HG03280 (cell line): ENCODE measurements at regions not wholly inside any gene's neighbourhood (a gene's known extent, or its start where the extent isn't known, plus 50 kb on each side); places are given as distances from the start of the nearest gene placed in this dataset.

Source experiments
- ATAC-seq: cut with Tn5 transposase; IDR thresholded peaks from one replicate; pipeline ENCODE4 v1.9.1; 2021; ENCODE audit warnings: mild to moderate bottlenecking, moderate library complexity; ENCODE audit not compliant: unreplicated experiment

DNA sequence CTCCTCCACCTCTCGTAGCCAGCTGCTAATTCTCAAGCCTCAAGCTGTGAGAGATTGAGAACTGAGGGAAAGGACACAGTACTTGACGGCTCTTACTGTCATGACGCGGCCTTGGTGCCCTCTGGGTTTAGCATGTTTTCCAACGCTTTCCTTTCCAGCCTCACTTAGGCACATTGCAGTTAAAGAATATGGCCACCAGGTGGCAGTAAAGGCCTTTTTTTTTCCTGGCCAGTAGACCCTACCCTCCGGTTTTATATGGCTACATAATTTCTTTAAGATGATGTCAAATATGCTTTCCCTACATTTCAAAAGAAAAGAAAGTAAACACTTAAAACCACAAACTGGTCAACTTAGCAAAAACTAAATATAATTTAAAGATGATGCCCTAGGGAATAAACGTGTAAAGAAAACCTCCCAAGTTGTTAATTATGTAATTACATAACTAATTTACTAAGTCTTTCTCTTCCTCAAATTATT, 56.8 kb upstream of the PRDX6 start:
- ATAC-seq = no peak

DNA sequence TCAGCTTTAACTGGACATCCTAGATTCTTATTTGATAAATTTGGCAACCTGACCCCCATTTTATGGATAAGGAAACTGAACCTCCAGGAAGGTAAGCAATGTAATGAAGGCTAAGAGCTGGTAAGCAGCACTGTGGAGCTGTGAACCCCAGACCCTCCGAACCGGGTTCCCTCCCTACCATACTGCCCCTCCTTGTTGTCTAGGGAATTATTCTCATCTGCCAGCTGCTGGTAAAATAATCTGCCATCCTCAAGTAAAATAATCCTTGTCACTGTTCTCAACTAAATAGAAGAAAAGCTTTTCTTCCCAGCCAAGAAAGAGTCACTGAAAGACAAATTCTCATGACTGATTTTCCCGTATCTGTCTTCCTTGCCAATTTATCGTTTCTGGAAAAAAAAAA, 55.8 kb upstream of the PRDX6 start:
- no peak for ATAC-seq

DNA sequence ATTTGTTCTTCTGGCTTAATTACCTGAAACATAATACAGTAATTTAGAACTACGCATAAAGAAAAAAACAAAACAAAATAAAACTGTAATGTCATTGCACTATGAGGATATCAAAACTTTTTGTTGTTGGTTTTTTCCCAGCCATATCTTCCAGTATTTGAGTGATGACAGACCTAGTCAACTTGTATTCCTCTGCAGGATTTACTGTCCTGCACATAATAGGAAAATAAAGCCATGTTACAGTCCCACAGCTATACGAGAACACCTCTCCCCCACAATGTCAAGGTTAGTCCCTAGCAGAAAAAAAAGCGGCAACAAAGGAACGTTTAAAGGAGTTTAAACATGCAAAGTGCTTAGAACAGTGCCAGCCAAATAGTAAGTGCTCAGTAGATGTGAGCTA, 55.3 kb upstream of the PRDX6 start:
- no peak for ATAC-seq

DNA sequence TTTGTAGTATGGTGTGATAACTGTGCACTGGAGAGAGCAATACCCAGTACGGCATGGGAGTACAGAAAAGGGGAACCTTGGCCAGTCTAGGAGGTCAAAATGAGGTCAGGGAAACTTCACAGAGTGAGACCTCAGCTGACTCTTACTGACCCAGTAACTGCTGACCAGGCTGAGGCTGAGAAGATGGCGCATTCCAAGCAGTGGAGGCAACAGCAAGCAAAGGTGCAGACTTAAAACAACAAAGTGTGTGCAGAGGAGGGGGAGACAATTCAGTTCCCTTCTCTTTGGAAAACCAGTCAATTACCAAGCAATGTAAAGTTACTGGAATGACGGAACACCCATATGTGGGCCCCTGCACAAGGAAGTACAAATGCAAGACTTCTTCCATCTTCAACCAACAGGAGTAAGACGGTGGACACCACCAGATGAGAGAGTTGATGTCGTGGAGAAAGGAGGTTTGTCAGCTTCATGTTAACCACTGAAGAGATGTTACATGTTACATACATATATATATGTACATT, 54.6 kb upstream of the PRDX6 start:
- ATAC-seq = no peak

DNA sequence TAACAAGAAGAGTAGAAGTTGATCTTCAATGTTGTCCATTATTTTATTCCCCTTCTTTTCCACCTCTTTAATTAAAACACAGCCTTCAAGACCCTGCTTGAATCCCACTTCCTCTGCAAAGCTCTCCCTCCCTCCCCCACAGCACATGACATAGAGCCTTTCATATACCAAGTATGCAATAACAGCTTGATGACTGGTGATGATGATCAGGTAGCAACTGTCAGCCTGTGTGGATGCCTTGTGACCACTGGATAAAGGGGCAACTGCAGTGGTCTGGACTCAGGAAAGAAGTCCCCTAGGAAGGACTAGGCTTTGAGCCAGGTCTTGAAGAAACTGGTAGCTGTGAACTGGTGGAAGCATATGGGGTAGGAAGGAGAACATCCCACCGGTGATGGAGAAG, 53.8 kb upstream of the PRDX6 start:
- ATAC-seq = no peak

DNA sequence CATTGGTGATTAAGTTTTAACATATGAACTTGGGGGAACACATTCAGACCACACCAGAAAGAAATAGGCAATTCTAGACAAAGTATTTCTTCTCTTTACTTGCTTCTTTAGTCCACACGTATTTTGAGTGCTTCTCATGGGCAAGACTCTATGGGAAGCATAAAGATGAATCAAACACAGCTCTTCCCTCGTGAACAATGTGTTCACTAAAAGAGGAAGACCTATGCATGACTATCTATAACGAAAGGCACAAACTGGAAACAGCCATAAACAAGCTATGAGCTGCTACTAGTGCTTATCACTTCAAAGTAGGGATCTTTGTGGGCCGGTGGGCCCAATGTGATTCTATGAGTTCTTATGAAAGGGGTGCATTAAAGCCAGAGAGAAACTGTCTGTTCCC, 53.0 kb upstream of the PRDX6 start:
- ATAC-seq = no peak

DNA sequence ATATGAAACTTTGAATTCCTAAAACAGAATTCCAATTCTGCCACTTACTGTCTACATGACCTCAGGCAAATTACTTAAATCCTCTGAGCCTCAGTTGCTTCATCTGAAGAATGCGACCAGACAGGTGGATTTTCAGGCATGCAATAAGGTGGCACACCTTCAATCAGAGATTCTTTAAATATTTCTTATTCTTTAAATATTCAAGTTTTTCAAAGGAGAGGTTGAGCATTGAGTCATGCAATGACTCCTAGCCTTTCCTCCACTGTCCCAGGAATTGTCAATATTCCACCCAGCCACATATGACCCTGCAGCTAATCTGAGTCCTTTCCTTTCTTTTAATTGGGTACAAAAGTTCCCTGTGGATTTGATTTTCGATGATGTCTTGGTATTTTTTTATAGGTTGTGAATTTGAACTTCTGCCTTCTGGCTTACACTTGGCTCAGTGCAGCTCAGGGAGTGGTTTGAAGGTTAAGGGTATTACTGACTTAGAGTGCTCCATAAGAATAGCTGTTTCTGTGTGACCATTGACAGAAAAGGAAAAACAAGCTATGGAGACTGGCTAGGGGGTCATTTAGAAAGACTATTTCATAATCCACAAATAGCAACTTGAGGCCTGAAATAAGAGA, 52.2 kb upstream of the PRDX6 start:
- ATAC-seq = no peak

DNA sequence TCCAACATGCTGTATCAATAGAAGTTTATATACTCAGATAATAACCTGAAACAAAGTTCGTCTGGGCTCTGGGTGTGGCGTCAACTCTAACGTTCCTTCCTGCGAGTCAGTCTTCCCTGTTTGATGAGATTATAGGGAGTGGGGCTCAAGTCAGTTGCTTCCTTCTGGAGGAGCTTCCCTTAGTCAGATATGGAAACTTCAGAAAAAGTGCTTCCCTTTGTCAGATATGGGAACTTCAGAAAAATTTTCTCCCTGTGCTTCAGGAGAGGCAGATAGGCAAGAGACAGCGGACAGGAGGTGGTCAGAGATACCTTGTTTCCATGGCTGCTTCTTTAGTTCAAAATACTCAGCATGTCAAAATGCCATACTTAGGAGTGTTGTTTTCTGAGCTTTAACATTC, 51.1 kb upstream of the PRDX6 start:
- no peak for ATAC-seq

DNA sequence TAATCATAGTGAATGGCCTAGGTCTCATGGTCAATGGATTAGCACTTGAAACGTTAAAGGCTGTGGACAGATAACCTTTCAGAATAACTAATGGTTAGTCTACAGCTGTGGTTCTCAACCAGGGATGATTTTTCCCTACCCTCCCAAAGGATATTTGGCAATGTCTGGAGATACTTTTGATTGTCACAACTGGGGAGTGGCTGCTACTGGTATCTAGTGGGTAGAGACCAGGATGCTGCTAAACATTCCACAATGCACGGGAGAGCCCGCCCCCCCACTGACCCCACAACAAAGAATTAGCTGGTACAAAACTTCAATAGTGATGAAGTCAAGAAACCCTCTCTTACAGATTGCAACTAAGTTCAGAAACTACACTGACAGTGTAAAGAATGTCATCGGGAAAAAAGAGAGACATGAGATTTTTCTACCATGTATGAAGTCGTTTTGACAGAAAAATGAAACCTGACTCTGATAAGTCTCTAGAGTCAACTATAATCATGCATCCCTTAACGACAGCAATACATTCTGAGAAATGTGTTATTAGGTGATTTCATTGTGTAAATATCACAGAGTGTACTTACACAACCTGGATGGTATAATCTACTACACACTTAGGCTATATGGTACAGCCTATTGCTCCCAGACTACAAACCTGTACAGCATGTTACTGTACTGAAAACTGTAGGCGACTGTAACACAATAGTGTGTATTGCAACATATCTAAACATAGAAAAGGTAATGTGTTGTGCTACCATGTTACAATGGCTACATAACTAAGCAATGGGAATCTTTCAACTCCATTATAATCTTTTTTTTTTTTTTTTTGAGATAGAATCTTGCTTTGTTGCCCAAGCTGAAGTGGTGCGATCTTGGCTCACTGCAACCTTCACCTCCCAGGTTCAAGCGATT, 49.7 kb upstream of the PRDX6 start:
- ATAC-seq = no peak
